Natural killer cell treated with Interleukin-12 subunit alpha and Interleukin-12 subunit beta and Interleukin-15 and Interleukin-18, amount 100 ng/mL, for 72 hours (primary cell): ENCODE measurements at regions not wholly inside any gene's neighbourhood (a gene's known extent, or its start where the extent isn't known, plus 50 kb on each side); places are given as distances from the start of the nearest gene placed in this dataset.
"Not testable (repeated sequence)": the region's sequence is repeated elsewhere in the genome, so short reads cannot be mapped to it uniquely, and the experiment has no call there.

ENCODE experiments used
- ATAC-seq, 2 donors: fragments of 150-1000 bp; cut with Tn5 transposase in 1 of 2; sonication (Bioruptor Pico), chemical (Tn5 transposase) in 1 of 2; 2 replicates each; pipeline ENCODE4 v1.10.0; 2021
- DNase-seq: peaks from one replicate; pipeline ENCODE4 v3.0.0; 2022; ENCODE audit warnings: low spot score
- H3K27ac Mint-ChIP-seq, 2 donors: 1 replicate in 1 of 2; 2 replicates in 1 of 2; pipeline ENCODE4 v1.8.0; 2022; ENCODE audit warnings: mixed read lengths in 2 of 2, mild to moderate bottlenecking in 1 of 2, moderate library complexity in 1 of 2
- H3K27me3 Mint-ChIP-seq, 2 donors: 1 replicate in 1 of 2; 2 replicates in 1 of 2; pipeline ENCODE4 v1.8.0; 2022; ENCODE audit warnings: mixed read lengths in 2 of 2
- H3K36me3 Mint-ChIP-seq: one replicate; pipeline ENCODE4 v1.8.0; 2022; ENCODE audit warnings: mixed read lengths
- H3K4me1 Mint-ChIP-seq, 2 donors: 1 replicate in 1 of 2; 2 replicates in 1 of 2; pipeline ENCODE4 v1.8.0; 2022; ENCODE audit warnings: low read depth in 2 of 2, mixed read lengths in 2 of 2, mild to moderate bottlenecking in 1 of 2
- H3K4me3 Mint-ChIP-seq: one replicate; pipeline ENCODE4 v1.8.0; 2022; ENCODE audit warnings: mixed read lengths
- H3K9me3 Mint-ChIP-seq: 2 replicates; pipeline ENCODE4 v1.8.0; 2022; ENCODE audit warnings: mixed read lengths

DNA sequence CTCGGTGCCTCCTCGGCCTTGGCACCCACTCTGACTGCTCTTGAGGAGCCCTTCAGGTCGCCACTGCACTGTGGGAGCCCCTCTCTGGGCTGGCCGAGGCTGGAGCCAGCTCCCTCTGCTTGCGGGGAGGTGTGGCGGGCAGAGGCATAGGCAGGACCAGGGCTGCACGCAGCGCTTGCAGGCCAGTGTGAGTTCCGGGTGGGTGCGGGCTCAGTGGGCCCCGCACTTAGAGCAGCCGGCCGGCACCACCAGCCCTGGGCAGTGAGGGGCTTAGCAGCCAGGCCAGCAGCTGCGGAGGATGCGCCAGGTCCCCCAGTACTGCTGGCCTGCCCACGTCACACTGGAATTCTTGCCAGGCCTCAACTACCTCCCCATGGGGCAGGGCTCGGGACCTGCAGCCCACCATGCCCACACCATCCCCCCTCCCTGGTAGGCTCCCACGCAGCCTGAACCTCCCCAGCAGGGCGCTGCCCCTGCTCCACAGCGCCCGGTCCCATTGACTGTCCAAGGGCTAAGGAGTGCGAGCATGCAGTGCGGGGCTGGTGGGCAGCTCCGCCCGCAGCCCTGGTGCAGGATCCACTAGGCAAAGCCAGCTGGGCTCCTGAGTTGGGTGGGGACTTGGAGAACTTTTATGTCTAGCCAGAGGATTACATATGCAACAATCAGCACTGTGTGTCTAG is 602.9 kb upstream of the ST8SIA4 start:
- Mint-ChIP-seq H3K4me1 (no peaks in the 10 kb centered on the region), H3K27ac (no peak overlapping the region), H3K9me3 (peaks cover 13% of the 10 kb centered on the region), H3K36me3 (peaks cover 7% of the 10 kb centered on the region), H3K27me3 (no peaks in the 10 kb centered on the region), H3K4me3 (no peak overlapping the region)
- no peak for ATAC-seq
- peak; percentile 58 for DNase-seq

DNA sequence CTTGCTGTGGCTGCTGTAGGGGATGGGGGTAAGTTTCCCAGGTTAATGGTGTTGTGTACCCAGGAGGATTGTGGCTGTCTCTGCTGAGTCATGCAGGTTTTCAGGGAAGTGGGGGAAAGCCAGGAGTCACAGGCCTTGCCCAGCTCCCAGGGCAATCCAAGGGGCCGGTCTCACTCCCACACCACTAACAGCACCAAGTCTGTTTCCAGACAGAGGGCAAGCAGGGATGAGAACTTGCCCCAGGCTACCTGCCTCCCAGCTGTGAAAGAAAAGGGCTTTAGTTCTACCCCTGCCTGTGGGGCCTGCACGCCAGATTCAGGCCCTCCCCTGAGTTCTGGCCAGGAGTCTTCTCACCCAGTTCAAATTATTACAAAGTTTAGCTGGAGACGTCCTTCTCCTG is 579.8 kb upstream of the ST8SIA4 start:
- Mint-ChIP-seq H3K27me3 (no peaks in the 10 kb centered on the region), H3K36me3 (no peaks in the 10 kb centered on the region), H3K27ac (no peak overlapping the region), H3K4me1 (no peaks in the 10 kb centered on the region), H3K4me3 (no peak overlapping the region), H3K9me3 (peaks cover 15% of the 10 kb centered on the region)
- DNase-seq (no peak), ATAC-seq (no peak)

DNA sequence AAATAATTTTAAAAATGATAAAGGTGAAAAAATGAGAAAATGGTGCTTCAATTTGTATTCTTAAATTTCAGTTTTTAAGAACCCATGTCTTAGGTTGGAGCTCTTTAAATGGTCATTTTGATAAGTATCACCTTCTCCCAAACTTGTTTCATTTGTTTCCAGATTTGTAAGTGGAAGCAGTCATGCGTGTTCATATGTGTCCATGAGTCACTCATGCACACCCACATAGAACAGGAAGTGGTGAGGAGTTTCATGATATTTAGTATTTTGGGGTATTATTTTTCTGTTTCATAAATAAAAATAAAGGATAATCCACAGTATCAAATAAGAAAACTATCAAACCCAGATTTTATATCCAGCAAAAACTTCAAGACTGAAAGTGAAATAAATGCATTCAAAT is 570.4 kb upstream of the ST8SIA4 start:
- Mint-ChIP-seq H3K27me3 (no peaks in the 10 kb centered on the region), H3K36me3 (no peaks in the 10 kb centered on the region), H3K9me3 (peaks cover 15% of the 10 kb centered on the region), H3K4me3 (no peak overlapping the region), H3K27ac (no peak overlapping the region), H3K4me1 (no peaks in the 10 kb centered on the region)
- no peak for ATAC-seq
- no peak for DNase-seq

DNA sequence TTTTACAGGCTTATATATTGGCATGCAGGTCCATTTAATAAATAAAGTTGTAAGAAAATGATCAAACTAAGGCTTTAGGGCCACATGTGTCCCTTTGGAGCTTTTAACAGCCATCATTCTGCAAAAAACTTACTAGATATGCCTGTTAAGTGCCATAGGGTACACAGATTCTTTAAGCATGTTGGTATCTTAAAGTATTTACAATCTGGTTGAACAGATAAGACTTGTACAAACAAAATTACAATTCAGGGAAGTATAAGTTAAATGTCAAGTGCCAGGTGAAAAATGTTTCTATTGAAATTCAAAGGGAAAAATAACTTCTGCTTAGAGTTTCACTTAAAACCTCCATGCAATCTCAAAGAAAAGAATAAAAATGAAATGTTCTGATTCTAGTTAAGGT is 558.4 kb upstream of the ST8SIA4 start:
- DNase-seq, result no peak
- Mint-ChIP-seq H3K27me3 (no peaks in the 10 kb centered on the region), H3K4me1 (no peaks in the 10 kb centered on the region), H3K36me3 (no peaks in the 10 kb centered on the region), H3K27ac (no peak overlapping the region), H3K9me3 (peaks cover 6% of the 10 kb centered on the region), H3K4me3 (no peak overlapping the region)
- ATAC-seq, result no peak

DNA sequence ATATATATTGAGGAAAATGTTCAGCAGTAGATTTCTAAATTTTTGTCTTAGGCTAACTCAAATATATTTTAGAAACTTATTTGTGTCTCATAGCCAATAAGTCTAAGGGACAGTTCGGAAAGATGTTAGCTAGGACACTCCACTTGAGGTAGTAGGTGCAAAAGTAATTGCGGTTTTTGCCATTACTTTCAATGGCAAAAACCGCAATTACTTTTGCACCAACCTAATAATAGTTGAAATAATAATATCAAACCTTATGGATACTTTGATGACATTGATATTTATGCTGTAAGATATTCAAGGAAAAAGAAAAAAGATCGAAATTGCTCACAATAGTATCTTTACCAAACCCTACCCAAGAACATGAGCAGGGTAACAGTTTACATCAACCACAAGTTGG is 555.5 kb upstream of the ST8SIA4 start:
- ATAC-seq (no peak), DNase-seq (no peak)
- H3K9me3 Mint-ChIP-seq, result no peaks in the 10 kb centered on the region
- no peak overlapping the region for H3K4me3 Mint-ChIP-seq
- no peak overlapping the region for H3K27ac Mint-ChIP-seq
- H3K27me3 Mint-ChIP-seq, result no peaks in the 10 kb centered on the region
- H3K4me1 Mint-ChIP-seq, result no peaks in the 10 kb centered on the region
- H3K36me3 Mint-ChIP-seq, result no peaks in the 10 kb centered on the region

DNA sequence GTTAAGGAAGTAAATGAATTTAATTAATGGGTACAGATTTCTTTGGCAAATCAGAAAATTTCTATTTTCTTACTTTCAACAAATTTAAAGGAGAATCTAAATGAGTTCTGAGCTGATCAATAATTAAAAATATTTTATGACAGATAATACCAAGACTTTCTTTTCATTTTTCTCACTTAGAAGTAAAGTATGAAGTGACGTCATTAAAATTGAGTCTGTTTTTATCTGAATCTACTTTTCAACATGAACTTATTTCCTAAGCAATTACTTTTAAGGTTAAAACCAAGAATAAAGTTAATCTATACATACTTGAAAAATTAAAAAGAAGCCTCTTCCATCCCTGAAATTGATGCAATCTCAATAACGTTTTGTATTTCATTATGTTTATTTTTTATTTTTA is 552.8 kb upstream of the ST8SIA4 start:
- DNase-seq (no peak), ATAC-seq (no peak)
- Mint-ChIP-seq H3K9me3 (no peaks in the 10 kb centered on the region), H3K36me3 (no peaks in the 10 kb centered on the region), H3K4me3 (no peak overlapping the region), H3K27me3 (no peaks in the 10 kb centered on the region), H3K27ac (no peak overlapping the region), H3K4me1 (no peaks in the 10 kb centered on the region)

DNA sequence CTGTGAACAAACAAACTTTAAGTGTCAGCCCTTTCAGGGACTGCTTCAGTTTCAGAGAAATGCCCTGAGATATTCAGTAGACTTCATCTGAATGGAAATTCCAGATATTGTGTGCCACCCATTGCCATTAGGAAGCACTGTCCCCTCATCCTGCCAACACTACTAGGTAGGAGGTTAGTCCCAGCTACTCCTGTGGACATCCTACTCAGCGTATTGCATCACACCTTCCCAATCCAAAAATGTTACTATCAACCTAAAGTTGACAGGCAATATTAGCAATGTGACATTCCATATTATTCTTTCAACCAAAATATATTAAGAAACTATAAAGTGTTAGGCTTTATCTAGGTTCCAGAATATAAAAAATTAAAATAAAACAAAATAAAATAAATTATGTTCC is 552.0 kb upstream of the ST8SIA4 start:
- Mint-ChIP-seq H3K36me3 (no peaks in the 10 kb centered on the region), H3K27ac (no peak overlapping the region), H3K27me3 (no peaks in the 10 kb centered on the region), H3K9me3 (no peaks in the 10 kb centered on the region), H3K4me1 (no peaks in the 10 kb centered on the region), H3K4me3 (no peak overlapping the region)
- DNase-seq (no peak), ATAC-seq (no peak)

DNA sequence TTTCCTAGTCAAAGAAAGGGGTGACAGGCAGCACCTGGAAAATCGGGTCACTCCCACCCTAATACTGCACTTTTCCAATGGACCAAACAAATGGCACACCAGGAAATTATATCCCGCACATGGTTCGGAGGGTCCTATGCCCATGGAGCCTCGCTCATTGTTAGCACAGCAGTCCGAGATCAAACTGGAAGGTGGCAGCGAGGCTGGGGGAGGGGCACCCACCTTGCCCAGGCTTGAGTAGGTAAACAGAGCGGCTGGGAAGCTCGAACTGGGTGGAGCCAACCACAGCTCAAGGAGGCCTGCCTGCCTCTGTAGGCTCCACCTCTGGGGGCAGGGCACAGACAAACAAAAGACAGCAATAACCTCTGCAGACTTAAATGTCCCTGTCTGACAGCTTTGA is 539.2 kb upstream of the ST8SIA4 start:
- H3K27ac Mint-ChIP-seq, H3K27me3 Mint-ChIP-seq, H3K4me3 Mint-ChIP-seq, ATAC-seq, DNase-seq, H3K4me1 Mint-ChIP-seq: not testable (repeated sequence)
- H3K9me3 Mint-ChIP-seq, result peaks cover 23% of the 10 kb centered on the region
- peaks cover 15% of the 10 kb centered on the region for H3K36me3 Mint-ChIP-seq

DNA sequence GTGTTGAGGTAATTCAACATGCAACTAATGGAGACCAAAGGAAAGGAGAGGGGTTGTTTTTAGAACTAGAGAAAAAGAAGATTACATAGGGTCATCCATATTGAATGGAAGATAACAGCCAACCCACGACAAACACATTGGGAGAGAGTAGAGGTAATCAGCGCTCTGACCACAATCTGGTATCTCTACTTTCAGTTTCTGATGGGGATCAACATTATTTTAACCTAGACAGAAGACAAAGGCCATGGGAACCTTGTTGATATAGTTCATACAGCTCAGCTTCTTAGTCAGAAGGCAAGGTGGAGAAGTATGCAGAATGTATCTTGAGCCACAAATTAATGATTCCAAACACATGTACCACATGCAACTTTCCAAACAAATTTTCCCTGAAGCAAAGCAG is 537.1 kb upstream of the ST8SIA4 start:
- DNase-seq, result no peak
- ATAC-seq, result no peak
- peaks cover 19% of the 10 kb centered on the region for H3K9me3 Mint-ChIP-seq
- no peak overlapping the region for H3K4me3 Mint-ChIP-seq
- no peaks in the 10 kb centered on the region for H3K4me1 Mint-ChIP-seq
- H3K36me3 Mint-ChIP-seq, result peaks cover 13% of the 10 kb centered on the region
- no peak overlapping the region for H3K27ac Mint-ChIP-seq
- H3K27me3 Mint-ChIP-seq, result no peaks in the 10 kb centered on the region

DNA sequence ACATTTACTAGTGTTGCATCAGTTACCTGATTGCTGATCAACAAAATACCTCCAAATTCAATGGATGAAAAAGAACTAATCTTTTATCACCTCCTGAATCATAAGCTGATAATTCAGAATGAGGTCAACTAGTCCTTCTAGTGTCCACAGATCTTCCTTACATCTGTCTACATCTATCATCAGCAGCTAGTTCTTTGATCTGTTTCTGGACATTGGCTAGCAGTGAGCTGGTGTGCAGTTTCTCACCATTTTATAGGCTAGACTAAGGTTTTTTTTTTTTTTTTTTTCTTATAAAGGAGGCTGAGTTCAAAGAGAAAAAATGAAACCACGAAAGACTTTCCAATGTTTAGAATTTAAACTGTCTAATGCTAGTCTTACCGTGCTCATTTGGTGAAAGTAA is 534.3 kb upstream of the ST8SIA4 start:
- H3K27me3 Mint-ChIP-seq, result no peaks in the 10 kb centered on the region
- no peak overlapping the region for H3K27ac Mint-ChIP-seq
- ATAC-seq (no peak), DNase-seq (no peak)
- no peaks in the 10 kb centered on the region for H3K4me1 Mint-ChIP-seq
- H3K4me3 Mint-ChIP-seq, result no peak overlapping the region
- H3K36me3 Mint-ChIP-seq, result no peaks in the 10 kb centered on the region
- H3K9me3 Mint-ChIP-seq, result peaks cover 6% of the 10 kb centered on the region

DNA sequence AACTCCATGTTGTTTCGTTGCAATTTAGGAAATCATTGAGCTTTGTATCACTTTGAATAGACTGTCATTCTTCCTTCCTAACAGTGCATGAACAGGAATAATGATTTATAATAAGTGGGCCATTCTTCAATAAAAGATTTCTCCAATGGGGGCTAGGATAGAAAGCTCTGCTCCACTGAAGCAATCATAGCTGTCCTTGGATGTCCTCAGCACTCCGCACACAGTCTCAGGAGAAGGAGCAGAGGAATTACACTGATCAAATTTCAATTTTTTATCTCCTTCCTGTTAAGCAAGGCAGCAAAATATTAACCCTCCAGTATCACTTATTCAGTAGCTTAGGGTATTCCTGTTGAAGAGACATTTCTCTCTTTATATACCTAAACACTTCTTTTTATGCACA is 532.7 kb upstream of the ST8SIA4 start:
- peaks cover 3% of the 10 kb centered on the region for H3K9me3 Mint-ChIP-seq
- ATAC-seq, result no peak
- H3K4me1 Mint-ChIP-seq, result no peaks in the 10 kb centered on the region
- no peaks in the 10 kb centered on the region for H3K36me3 Mint-ChIP-seq
- H3K4me3 Mint-ChIP-seq, result no peak overlapping the region
- H3K27ac Mint-ChIP-seq, result no peak overlapping the region
- DNase-seq, result no peak
- no peaks in the 10 kb centered on the region for H3K27me3 Mint-ChIP-seq

DNA sequence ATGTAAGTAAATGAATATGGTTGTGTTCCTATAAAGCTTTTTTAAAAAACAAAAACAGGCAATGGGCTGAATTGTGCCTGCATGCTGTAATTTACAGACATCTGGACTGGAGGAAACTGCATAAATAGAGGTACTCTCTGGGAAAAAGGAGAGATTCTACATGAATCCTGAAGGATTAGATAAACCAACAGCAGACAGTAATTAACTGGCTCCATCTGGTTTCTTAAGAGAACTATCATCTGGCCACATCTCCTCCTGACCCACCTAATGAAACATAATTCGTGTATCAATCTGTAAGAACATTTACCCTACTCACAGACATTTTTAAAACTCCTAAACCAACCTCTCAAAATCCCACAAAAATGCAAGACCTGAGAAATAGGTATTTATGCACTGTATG is 528.1 kb upstream of the ST8SIA4 start:
- no peaks in the 10 kb centered on the region for H3K4me1 Mint-ChIP-seq
- peaks cover 8% of the 10 kb centered on the region for H3K9me3 Mint-ChIP-seq
- no peaks in the 10 kb centered on the region for H3K36me3 Mint-ChIP-seq
- no peaks in the 10 kb centered on the region for H3K27me3 Mint-ChIP-seq
- no peak for DNase-seq
- ATAC-seq, result no peak
- no peak overlapping the region for H3K27ac Mint-ChIP-seq
- no peak overlapping the region for H3K4me3 Mint-ChIP-seq

DNA sequence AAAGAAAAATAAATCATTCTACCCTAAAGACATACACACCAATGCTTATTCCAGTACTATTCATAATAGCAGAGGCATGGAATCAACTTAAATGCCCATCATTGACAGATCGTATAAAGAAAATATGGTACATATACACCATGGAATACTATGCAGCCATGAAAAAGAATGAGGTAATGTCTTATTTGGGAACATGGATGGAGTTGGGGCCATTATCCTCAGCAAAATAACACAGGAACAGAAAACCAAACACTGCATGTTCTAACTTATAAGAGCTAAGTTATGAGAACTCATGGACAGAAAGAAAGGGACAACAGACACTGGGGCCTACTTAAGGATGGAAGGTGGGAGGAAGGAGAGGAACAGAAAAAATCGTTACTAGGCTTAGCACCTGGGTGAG is 527.5 kb upstream of the ST8SIA4 start:
- no peak for DNase-seq
- Mint-ChIP-seq H3K4me3 (no peak overlapping the region), H3K9me3 (peaks cover 8% of the 10 kb centered on the region), H3K27ac (no peak overlapping the region), H3K27me3 (no peaks in the 10 kb centered on the region), H3K36me3 (no peaks in the 10 kb centered on the region), H3K4me1 (no peaks in the 10 kb centered on the region)
- ATAC-seq, result no peak

DNA sequence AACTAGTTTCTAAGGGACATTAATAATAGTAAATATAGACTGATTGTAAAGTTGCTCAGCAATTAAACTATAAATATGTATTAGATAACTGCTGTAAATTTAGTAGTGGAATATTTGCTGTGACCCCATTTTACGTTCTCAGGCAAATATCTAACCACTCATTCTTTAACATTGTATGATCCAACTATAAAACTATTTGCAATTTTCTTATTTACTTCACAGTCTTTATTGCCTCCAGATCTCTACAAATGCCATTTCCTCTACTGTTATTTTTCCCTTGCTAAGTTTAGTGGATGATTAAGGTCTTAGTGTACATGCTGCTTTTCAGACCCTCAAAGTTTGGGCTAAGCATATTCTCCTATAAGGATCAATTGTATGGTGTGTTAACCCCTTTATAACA is 526.2 kb upstream of the ST8SIA4 start:
- H3K9me3 Mint-ChIP-seq, result peaks cover 8% of the 10 kb centered on the region
- no peak for DNase-seq
- no peak for ATAC-seq
- no peak overlapping the region for H3K27ac Mint-ChIP-seq
- no peaks in the 10 kb centered on the region for H3K27me3 Mint-ChIP-seq
- H3K4me3 Mint-ChIP-seq, result no peak overlapping the region
- no peaks in the 10 kb centered on the region for H3K36me3 Mint-ChIP-seq
- no peaks in the 10 kb centered on the region for H3K4me1 Mint-ChIP-seq

DNA sequence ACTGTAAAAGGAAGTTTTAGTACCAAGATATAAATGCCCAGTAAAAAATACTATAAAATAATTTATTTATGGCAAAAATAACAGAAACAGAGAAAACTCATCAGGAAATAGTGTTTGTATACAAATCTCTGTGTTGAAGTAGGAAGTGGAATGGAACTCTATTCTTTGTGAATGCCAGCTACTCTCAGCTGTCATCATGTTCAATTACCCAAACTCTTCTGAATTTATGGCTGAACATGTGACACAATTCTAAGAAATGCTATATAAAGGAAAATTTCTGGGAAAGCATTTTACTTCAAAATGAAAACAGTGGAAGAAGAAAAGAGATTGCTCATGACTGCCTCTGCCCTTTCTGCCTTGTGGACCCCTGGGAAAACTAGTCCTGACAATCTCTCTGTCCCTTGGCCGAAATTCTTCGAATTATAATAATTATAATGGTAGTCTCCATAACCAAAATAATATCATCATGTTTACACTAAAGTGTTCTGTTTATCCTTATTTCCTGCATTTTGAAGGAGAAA is 522.3 kb upstream of the ST8SIA4 start:
- DNase-seq, result no peak
- Mint-ChIP-seq H3K27ac (no peak overlapping the region), H3K4me1 (no peaks in the 10 kb centered on the region), H3K27me3 (no peaks in the 10 kb centered on the region), H3K36me3 (no peaks in the 10 kb centered on the region), H3K4me3 (no peak overlapping the region), H3K9me3 (peaks cover 4% of the 10 kb centered on the region)
- no peak for ATAC-seq
